ENCODE measurements at regions not wholly inside any gene's neighbourhood (a gene's known extent, or its start where the extent isn't known, plus 50 kb on each side); places are given as distances from the start of the nearest gene placed in this dataset.

DNA sequence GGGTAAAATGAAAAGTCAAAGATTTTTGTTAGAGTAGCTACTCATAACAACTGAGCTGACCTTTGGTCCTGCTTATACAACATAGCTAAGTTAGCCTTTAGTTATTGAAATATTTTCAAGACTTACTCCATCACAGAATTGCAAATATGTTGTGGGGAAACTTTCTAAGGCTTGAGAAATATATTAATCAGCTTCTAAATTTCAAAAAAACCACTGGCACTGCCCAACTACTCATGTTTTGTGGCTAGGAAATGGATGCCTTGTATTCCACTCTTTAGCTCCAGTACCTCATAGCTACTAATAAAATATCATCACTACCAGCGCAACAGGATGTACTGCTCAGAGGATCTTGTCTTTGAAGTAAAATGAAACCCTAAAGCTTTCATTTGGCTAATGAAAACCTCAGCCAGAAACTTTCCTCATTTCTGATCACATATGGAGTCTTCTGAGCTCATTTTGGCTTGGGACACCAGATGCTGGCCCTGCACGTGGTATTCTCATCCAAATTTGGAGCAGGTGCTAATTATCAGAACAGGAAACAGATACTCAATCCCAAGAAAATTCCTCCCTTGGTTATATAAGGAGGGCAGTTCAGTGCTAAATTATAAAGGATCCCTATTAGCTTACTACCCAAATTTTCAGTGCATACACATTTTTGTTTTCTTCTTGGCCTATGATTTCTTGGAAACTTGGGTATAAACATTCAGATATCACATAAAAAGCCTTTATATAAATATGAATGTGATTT lies 690.7 kb downstream of the ADGRL2 start:
- no peak for DNase-seq (ENCODE audit: low spot score)

- no peak for DNase-seq (ENCODE audit: low spot score)
Observed at GRCh38 chr1:82487778-82488177, 687.0 kb downstream of the ADGRL2 start.

DNA sequence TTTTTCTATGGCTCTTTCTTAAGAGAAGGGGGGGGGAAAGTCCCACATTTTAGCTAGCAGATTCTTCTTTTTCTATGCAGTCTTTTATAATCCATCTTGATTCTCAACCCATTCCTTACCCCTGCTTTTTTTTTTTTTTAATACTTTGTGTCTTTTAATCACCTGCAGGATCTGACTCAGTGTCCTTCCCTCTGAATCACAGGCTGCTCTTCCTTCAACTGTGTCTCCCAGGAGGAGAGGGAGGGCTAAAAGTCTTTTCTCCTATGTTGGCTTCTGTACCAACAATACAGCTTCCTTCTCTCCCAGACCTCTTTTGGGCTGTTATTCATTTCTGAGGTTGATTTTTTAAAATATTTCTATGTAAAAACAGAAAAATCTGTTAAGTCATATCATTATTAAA lies 686.2 kb downstream of the ADGRL2 start:
- DNase-seq (ENCODE audit: low spot score) = no peak

DNA sequence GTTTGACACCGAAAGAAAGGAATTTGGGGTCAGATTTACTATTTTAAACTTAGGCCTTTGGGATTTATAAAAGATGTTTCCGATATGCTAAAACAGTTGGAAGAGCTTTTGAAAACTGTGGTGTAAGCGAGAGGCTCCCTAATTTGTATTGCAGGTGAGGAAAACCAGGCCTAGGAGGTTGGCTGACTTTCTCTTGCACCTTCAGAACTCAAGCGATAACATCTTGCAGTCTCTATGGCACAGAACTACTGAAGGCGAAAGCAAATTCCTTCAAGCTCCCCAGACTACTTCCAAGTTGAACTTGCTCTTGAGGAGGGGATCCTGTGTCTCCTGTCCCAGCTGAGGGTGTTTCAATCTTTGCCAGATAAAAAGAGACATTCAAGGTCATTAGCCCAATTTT lies 685.7 kb downstream of the ADGRL2 start:
- no peak for DNase-seq (ENCODE audit: low spot score)

GRCh38 chr1:82485591-82486369 lies 685.0 kb downstream of the ADGRL2 start:
- peak; percentile 2 for DNase-seq (ENCODE audit: low spot score)

DNA sequence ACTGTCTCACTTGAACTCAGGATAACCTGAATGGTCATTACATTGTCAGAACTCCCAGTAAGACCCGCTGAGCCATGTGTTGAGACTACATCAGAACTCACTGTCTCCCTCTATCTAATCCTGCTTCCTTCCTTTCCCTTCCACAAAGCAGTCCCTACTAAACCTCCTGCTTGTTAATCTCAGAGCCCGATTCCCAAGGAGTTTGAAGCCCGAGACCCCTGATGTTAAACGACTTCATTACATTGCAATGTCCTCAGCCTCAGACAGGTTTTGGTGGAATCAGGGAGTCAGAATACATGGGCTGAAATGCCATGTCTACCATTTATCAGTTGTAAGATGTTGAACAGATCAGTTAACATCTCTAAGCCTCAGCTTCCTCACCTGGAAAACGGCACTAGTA lies 682.4 kb downstream of the ADGRL2 start:
- no peak for DNase-seq (ENCODE audit: low spot score)

- DNase-seq (ENCODE audit: low spot score) = no peak
Observed at GRCh38 chr1:82478916-82479315, 678.2 kb downstream of the ADGRL2 start.

DNA sequence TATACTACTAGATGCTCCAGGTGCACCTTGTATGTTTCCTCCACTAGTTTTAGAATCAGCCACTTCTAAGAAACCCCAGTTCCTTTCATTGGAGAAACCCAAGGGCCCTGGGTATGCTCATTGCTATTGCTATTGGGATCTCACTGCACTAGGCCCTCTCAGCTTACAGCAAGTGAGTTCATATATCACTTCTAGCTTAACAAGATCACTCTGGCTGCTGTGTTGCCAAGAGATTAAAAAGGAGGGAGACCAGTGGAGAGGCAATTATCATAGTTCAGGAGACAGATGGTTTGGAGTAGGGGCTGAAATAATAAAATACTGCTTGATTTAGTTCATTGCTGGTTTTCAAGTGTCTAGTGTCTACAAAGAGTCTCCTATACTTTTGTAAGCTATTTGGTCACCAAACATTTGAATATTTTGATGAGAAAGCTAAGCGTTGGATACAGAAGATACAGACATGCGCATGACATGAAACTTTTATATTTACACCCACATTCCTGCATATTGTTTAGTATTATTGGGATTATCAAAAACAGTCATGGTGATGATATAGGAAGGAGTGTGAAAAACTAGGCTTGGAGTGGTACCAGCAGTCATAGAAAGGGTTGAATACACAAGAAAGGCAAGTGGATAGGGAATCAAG lies 671.9 kb downstream of the ADGRL2 start:
- no peak for DNase-seq (ENCODE audit: low spot score)

DNA sequence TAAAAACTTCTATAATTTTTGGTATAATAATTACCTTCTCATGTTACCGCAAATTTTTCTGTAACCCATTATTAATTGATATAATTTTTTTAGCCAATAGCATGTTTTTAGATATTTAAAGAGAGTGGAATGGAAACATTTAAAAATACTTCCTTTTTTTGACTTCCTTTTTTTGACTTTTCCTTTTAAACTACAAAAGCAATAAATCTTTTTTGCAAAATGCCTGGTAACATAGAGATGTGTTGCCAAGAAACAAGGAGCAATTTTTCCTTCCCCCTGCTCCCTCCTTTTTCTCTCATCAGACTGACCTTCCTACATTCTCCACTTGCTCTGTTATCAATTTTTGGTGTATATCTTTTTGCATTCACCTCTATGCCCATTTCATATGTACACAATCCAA lies 666.2 kb downstream of the ADGRL2 start:
- no peak for DNase-seq (ENCODE audit: low spot score)

GRCh38 chr1:82466416-82466815 lies 665.7 kb downstream of the ADGRL2 start:
- DNase-seq (ENCODE audit: low spot score) = no peak

GRCh38 chr1:82465024-82465423 lies 664.3 kb downstream of the ADGRL2 start:
- no peak for DNase-seq (ENCODE audit: low spot score)

GRCh38 chr1:82464362-82465001 lies 663.7 kb downstream of the ADGRL2 start:
- DNase-seq (ENCODE audit: low spot score) = no peak

GRCh38 chr1:82463951-82464350 lies 663.2 kb downstream of the ADGRL2 start:
- no peak for DNase-seq (ENCODE audit: low spot score)

DNA sequence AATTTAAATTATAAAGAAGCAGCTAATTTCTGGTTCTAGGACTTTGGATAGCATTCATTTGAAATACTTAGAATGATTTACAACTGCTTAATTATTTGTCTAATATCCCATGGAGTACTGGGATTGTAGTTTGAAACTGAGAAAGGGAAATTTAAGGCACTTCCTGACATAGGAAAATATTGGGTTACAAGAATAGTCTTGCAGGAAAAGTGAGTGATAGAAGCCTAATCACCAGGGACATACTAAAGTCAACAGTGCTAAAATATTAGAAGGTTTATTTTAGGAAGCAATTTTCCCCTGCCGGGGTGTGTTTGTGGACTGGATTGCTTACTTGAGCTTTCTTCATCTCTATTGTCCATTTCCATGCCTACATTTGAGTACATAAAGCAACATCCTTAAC lies 661.6 kb downstream of the ADGRL2 start:
- no peak for DNase-seq (ENCODE audit: low spot score)

DNA sequence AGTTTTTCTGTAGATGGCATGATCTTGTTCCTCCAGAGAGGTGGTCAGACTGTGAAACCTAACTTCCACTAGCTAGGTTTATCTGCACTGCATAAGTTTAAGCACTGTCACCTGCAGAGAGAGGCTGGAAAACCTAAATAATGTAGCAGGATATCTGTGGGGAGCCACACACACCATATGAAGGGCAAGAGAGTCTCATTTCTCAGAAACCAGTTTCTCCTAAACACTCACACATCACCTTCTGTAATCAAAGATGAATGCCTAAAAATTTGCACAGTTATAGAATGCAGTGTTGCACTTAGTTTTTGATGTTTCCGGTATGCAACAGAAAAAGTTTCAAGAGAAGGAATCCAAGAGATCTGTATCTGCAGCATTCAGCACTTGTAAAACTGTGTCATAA lies 654.6 kb downstream of the ADGRL2 start:
- DNase-seq (ENCODE audit: low spot score) = no peak

GRCh38 chr1:82454431-82454830 lies 653.7 kb downstream of the ADGRL2 start:
- DNase-seq (ENCODE audit: low spot score) = no peak

GRCh38 chr1:82453511-82454185 lies 652.9 kb downstream of the ADGRL2 start:
- no peak for DNase-seq (ENCODE audit: low spot score)

DNA sequence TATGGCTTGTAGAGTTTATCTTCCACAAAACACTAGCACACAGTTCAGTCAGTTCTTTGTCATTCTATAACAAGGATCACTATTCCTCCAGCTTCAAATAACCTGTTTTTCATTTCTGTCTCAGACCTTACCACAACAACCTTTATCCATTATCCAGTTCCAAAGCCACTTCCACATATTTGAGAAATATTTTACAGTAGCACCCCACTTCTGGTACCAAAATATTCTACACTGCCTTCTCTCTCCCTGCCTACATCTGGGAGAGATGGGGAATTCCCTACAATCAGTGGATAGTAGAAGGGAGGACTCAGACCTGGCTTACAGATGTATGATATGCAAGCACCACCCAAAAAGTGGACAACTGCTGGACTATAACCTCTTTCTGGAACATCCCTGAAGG lies 651.4 kb downstream of the ADGRL2 start:
- DNase-seq (ENCODE audit: low spot score) = no peak

DNA sequence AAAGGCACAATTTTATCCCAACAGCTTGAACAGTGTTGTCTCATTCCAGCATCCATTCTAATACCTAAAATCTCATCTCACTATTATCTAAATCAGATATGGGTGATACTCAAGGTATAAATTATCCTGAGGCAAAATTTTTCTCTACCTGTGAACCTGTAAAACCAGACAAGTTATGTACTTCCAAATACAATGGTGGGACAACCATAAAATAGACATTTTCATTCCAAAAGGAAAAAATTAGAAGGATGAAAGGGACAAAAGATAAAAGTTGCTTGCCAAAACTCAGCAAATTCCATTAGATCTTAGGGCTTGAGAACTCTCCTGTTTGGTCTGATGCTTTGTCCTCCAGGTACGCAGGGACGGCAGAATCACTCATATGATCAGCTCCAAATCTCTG lies 650.5 kb downstream of the ADGRL2 start:
- DNase-seq (ENCODE audit: low spot score) = no peak

DNA sequence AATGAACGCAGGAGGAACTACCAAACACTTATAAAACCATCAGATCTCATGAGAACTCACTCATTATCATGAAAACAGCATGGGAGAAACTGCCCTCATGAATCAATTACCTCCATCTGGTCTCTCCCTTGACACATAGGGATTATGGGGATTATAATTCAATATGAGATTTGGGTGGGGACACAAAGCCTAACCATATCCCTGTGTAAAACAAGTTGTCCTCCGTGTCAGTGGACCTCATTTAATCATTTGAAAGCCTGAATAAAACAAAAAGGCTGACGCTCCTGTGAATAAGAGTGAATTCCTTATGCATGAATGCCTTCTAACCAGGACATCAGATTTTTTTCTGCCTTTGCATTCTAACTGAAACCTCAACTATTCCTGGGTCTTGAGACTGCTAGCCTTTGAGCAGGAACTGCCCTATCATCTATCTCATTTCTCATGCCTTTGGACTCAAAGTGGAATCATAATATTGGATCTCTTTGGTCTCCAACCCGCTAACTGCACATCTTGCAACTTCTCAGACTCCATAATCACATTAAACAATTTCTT lies 648.8 kb downstream of the ADGRL2 start:
- no peak for DNase-seq (ENCODE audit: low spot score)

DNA sequence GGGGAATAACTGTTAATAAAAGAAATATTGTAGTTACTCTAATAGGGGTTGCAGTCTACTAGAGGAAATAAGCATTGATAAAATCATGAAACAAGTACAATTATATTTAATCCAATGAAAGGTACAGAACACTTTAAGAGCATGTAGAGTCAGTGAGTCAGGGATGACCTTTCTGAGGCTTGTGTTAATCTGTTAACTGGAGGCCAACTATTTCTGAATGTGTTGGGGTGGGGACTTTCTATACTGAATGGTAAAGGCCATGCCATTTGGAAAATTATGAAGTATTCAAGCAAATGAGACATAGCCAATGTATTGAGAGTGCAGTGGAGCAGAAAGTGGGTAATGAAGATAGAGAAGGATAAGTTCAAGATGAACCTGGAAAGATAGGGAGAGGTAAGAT lies 646.2 kb downstream of the ADGRL2 start:
- no peak for DNase-seq (ENCODE audit: low spot score)

- DNase-seq (ENCODE audit: low spot score) = no peak
Observed at GRCh38 chr1:82446236-82446635, 645.5 kb downstream of the ADGRL2 start.

All from SW480 (cell line).